PC-9 (cell line): ENCODE measurements at regions not wholly inside any gene's neighbourhood (a gene's known extent, or its start where the extent isn't known, plus 50 kb on each side); places are given as distances from the start of the nearest gene placed in this dataset.

ENCODE experiments used
- BruUV-seq: library from RNA; stranded (reverse); fragments of 400-500 nt; replicated peaks from 2 replicates; lab custom pipeline; 2021; lab: Mats Ljungman, UMichigan
- CTCF ChIA-PET: fragments of 300-600 bp; sonication (Branson Sonifier 250); formaldehyde crosslinking; loops from one replicate; lab custom pipeline; 2022; ENCODE audit warnings: antibody characterized with exemption; lab: Charles Lee
- POLR2A ChIA-PET: fragments of 300-600 bp; sonication (Branson Sonifier 250); formaldehyde crosslinking; loops from one replicate; lab custom pipeline; 2022; ENCODE audit warnings: antibody characterized with exemption; ENCODE audit not compliant: unreplicated experiment; lab: Charles Lee
- DNase-seq, 2 experiments: peaks; one replicate each; pipeline versions ENCODE4 v3.0.0 to v3.0.0-alpha.2; 2015 to 2022; ENCODE audit warnings: mixed read lengths in 1 of 2
- H2AFZ ChIP-seq: fragments of 200-600 bp; sonication (generic); 2 replicates; pipeline ENCODE4 v1.8.1; 2017; ENCODE audit warnings: antibody characterized with exemption
- H3F3A ChIP-seq: fragments of 200-600 bp; sonication (generic); 2 replicates; pipeline ENCODE4 v1.8.1; 2017; ENCODE audit warnings: antibody characterized with exemption, mild to moderate bottlenecking, low read depth; ENCODE audit not compliant: insufficient read depth
- H3K27ac ChIP-seq: fragments of 200-600 bp; sonication (generic); 2 replicates; pipeline ENCODE4 v1.6.1; 2016; ENCODE audit warnings: mixed run types
- H3K27me3 ChIP-seq: fragments of 200-600 bp; sonication (generic); 2 replicates; pipeline ENCODE4 v1.6.1; 2016; ENCODE audit warnings: low read depth, mixed run types; ENCODE audit not compliant: insufficient read depth
- H3K36me3 ChIP-seq: fragments of 200-600 bp; sonication (generic); 2 replicates; pipeline ENCODE4 v1.6.1; 2016; ENCODE audit warnings: low read depth, mixed run types
- H3K4me1 ChIP-seq: fragments of 200-600 bp; sonication (generic); replicated peaks from 2 replicates; pipeline ENCODE4 v1.6.1; 2016; ENCODE audit warnings: mixed run types; ENCODE audit not compliant: insufficient read depth
- H3K4me2 ChIP-seq: fragments of 200-600 bp; sonication (generic); 2 replicates; pipeline ENCODE4 v1.6.1; 2017; ENCODE audit warnings: mixed run types
- H3K4me3 ChIP-seq: fragments of 200-600 bp; sonication (generic); 2 replicates; pipeline ENCODE4 v1.6.1; 2016; ENCODE audit warnings: mixed run types
- H3K79me2 ChIP-seq: fragments of 200-600 bp; sonication (generic); 2 replicates; pipeline ENCODE4 v1.6.1; 2017; ENCODE audit warnings: low read depth, mixed run types
- H3K9me2 ChIP-seq: fragments of 200-600 bp; sonication (generic); 2 replicates; pipeline ENCODE4 v1.8.1; 2017; ENCODE audit warnings: mild to moderate bottlenecking; ENCODE audit not compliant: insufficient read depth
- H3K9me3 ChIP-seq: fragments of 200-600 bp; sonication (generic); 2 replicates; pipeline ENCODE4 v1.8.1; 2016; ENCODE audit warnings: low read depth; ENCODE audit not compliant: insufficient read depth
- H4K20me1 ChIP-seq: fragments of 200-600 bp; sonication (generic); 2 replicates; pipeline ENCODE4 v1.8.1; 2017; ENCODE audit not compliant: insufficient read depth
- EZH2 ChIP-seq: fragments of 200-600 bp; sonication (generic); IDR thresholded peaks from 2 replicates; pipeline ENCODE4 v1.8.0; 2017; ENCODE audit warnings: antibody characterized with exemption, low read depth
- intact Hi-C: fragments of 100-400 bp; cut with micrococcal nuclease; formaldehyde crosslinking; loops from one replicate; pipeline ENCODE4 v1.10.0; 2022; ENCODE audit not compliant: unreplicated experiment
- TF ChIP-seq, protein P1 (sequence below): fragments of 200-600 bp; sonication (generic); conservative IDR thresholded peaks from 2 replicates; pipeline ENCODE4 v1.6.1; 2017; ENCODE audit warnings: mixed run types, antibody characterized with exemption, mild to moderate bottlenecking, moderate library complexity

DNA sequence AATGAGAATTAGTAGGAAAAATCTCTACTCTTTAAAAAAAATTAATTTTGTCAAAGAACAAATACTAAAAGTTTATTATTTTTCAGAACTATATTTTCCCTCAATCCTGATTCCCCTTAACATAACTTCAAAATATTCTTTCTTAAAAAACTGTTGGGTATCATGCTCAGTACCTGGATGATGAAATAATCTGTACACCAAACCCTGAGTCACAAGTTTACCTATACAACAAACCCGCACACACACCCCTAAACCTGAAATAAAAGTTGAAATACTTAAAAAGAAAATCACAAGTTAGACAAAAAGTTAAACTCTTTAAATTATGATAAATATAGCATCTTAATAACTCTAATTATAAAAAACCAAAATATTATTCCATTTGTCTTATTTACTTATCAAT, 812.3 kb downstream of the MAT2B start:
- intact Hi-C loops = no loop called here
- no peak for DNase-seq
- Histone ChIP-seq H3K9me3 (no peaks in the 10 kb centered on the region), H3K79me2 (no peaks in the 10 kb centered on the region), H3K9me2 (peaks cover 3% of the 10 kb centered on the region; the same call in 1 of the 2 replicates), H3K4me3 (no peak overlapping the region), H4K20me1 (no peaks in the 10 kb centered on the region), H3K4me1 (no peaks in the 10 kb centered on the region), H2AFZ (no peak overlapping the region), H3K36me3 (no peaks in the 10 kb centered on the region), H3K27ac (no peak overlapping the region), H3K27me3 (no peaks in the 10 kb centered on the region), H3K4me2 (no peak overlapping the region), H3F3A (no peaks in the 10 kb centered on the region)
- TF ChIP-seq, protein P1, sequence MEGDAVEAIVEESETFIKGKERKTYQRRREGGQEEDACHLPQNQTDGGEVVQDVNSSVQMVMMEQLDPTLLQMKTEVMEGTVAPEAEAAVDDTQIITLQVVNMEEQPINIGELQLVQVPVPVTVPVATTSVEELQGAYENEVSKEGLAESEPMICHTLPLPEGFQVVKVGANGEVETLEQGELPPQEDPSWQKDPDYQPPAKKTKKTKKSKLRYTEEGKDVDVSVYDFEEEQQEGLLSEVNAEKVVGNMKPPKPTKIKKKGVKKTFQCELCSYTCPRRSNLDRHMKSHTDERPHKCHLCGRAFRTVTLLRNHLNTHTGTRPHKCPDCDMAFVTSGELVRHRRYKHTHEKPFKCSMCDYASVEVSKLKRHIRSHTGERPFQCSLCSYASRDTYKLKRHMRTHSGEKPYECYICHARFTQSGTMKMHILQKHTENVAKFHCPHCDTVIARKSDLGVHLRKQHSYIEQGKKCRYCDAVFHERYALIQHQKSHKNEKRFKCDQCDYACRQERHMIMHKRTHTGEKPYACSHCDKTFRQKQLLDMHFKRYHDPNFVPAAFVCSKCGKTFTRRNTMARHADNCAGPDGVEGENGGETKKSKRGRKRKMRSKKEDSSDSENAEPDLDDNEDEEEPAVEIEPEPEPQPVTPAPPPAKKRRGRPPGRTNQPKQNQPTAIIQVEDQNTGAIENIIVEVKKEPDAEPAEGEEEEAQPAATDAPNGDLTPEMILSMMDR = no peak
- no peak for TF ChIP-seq EZH2
- ChIA-PET POLR2A (no interaction called here), CTCF (no interaction called here)
- no TSS peak for BruUV-seq

DNA sequence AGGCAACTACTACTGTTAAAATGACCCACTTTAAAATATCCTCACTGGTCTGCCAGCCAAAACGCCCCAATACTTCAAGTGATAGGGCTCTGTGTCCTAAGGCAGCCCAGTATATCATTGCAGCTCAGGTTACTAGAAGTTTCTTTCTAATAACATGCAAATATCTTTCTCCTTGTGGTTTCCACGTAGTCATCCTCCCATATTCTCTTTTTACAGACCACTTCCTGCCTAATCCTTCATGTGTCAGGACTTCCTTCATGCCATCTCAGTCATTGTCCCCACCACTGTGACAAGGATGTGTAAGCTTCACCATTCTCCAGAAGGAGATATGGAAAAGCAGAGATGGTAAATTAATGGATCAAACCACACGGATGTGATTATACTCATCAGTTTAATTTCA, 813.7 kb downstream of the MAT2B start:
- Histone ChIP-seq H3F3A (no peaks in the 10 kb centered on the region), H3K79me2 (no peaks in the 10 kb centered on the region), H3K27ac (no peak overlapping the region), H3K9me2 (peaks cover 1% of the 10 kb centered on the region; the same call in 1 of the 2 replicates), H2AFZ (no peak overlapping the region), H3K4me3 (no peak overlapping the region), H3K27me3 (no peaks in the 10 kb centered on the region), H3K4me1 (no peaks in the 10 kb centered on the region), H3K4me2 (no peak overlapping the region), H4K20me1 (no peaks in the 10 kb centered on the region), H3K9me3 (no peaks in the 10 kb centered on the region), H3K36me3 (no peaks in the 10 kb centered on the region)
- DNase-seq = no peak
- BruUV-seq = no TSS peak
- TF ChIP-seq, protein P1 = no peak
- no peak for TF ChIP-seq EZH2
- ChIA-PET POLR2A (no interaction called here), CTCF (no interaction called here)
- intact Hi-C loops = no loop called here

DNA sequence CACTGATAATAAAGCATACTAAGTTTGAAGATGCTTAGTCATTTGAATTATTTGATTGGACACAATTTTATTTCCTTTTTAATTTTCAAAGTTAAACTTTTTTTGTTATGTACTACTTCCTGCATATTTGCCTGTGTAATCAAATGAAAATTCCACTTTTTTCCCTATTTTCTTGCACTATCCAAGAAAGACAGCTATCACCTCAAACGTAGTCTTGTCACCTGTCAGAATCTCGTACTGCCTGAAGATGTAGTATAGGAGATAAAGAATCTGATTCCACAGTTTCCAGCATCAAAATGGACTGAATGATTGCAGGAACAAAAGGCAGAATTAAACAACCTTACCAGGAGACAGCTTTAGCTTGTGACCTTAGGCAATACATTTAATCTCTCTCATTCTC, 818.8 kb downstream of the MAT2B start:
- no peak overlapping the region for H2AFZ ChIP-seq
- H4K20me1 ChIP-seq = no peaks in the 10 kb centered on the region
- H3K4me2 ChIP-seq = no peak overlapping the region
- no peak overlapping the region for H3K4me3 ChIP-seq
- H3K79me2 ChIP-seq = no peaks in the 10 kb centered on the region
- H3K36me3 ChIP-seq = no peaks in the 10 kb centered on the region
- no peaks in the 10 kb centered on the region for H3K9me3 ChIP-seq
- H3K9me2 ChIP-seq = no peaks in the 10 kb centered on the region
- H3F3A ChIP-seq = no peaks in the 10 kb centered on the region
- TF ChIP-seq, protein P1 = no peak
- no peak for TF ChIP-seq EZH2
- H3K4me1 ChIP-seq = no peaks in the 10 kb centered on the region
- BruUV-seq = no TSS peak
- no peak for DNase-seq
- no peak overlapping the region for H3K27ac ChIP-seq
- no peaks in the 10 kb centered on the region for H3K27me3 ChIP-seq
- ChIA-PET CTCF (no interaction called here), POLR2A (no interaction called here)
- intact Hi-C loops = no loop called here
